ENCODE measurements at regions not wholly inside any gene's neighbourhood (a gene's known extent, or its start where the extent isn't known, plus 50 kb on each side); places are given as distances from the start of the nearest gene placed in this dataset.

DNA sequence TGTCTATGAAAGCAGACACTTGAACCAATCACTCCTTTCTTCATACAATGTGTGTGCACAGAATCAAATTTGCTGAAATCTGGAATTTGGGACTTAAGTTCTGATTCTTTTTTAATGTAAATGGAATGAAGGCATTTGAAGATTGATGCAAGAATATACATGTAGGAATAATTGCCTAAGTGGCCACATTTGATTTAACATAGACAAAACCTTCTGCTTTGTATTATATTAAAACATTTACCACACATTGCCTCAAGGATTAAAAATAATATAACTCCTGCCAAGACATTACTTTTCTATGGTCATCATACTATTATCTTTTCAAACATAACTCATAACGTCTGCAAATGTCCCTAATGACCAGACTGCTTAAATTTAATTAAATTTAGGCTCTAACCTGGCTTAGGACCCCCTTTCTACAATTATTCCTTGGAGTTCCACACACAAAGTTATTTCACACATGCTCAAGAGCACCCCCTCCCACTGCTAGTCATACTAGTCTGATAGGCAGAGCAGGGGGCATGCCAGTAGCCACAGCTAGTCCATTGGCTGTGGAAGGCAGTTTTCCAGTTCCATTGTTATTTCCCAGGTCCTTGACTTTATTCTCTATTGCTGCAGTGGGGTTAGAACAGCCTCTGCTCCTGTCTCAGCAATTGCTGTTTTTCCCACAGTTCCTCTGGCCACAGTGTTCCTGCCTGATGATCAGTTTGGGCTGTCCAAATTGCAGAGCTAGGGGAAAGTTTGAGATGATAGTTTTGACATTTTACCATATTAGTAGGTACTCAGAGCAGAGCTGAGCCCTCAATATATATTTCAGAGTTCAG lies 360.6 kb upstream of the GRAMD2B start:
- WGBS, 4 donors, result 0 to 33% (median 10%) methylated on average over 1 of the region's 1 CpG
- H3K9me3 ChIP-seq, result peaks cover 0 to 5% (median 0%) of the 10 kb centered on the region in 12 donors
- H3K27ac ChIP-seq, result no peak overlapping the region
- DNase-seq (no peak), ATAC-seq (no peak)
- H3K4me3 ChIP-seq, result no peak overlapping the region
- no peaks in the 10 kb centered on the region for H3K27me3 ChIP-seq
- no peaks in the 10 kb centered on the region for H3K36me3 ChIP-seq
- H3K4me1 ChIP-seq, result no peaks in the 10 kb centered on the region
- TF ChIP-seq POLR2A (IDR thresholded peaks at IDR 0.05) (no peak), CTCF (IDR thresholded peaks at IDR 0.05) (no peak)
- intact Hi-C loops (cut with DNase I), result no loop called here

- H3K9me3 ChIP-seq, result peaks cover 0 to 5% (median 0%) of the 10 kb centered on the region in 12 donors
- no peaks in the 10 kb centered on the region for H3K4me1 ChIP-seq
- intact Hi-C loops (cut with DNase I), result no loop called here
- no peaks in the 10 kb centered on the region for H3K27me3 ChIP-seq
- no peaks in the 10 kb centered on the region for H3K36me3 ChIP-seq
- no peak for TF ChIP-seq CTCF (IDR thresholded peaks at IDR 0.05)
- no peak for TF ChIP-seq POLR2A (IDR thresholded peaks at IDR 0.05)
- H3K4me3 ChIP-seq, result no peak overlapping the region
- no peak overlapping the region for H3K27ac ChIP-seq
- ATAC-seq, result no peak
- no peak for DNase-seq
- 81 to 90% (median 86%) methylated on average over 3 of the region's 3 CpGs for WGBS, 4 donors
These were observed 358.1 kb upstream of the GRAMD2B start for GRCh38 chr5:126065061-126065460.

DNA sequence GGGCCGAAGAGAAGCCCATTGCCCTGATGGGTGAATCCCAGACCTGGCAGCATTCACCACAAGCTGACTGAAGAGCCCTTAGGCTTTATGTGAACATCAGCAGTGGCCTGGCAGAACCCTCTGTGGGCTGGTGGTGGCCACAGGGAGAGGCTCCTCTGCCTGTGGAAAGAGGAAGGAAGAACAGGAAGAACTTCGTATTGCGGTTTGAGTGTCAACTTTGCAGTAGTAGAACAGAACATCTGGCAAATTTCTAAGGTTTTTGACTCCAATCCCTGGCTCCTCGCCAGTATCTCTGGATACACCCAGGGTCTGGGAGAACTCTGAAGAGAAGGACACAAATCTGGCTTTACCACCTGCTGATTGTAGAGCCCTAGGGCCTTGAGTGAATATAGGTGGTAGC lies 356.4 kb upstream of the GRAMD2B start:
- intact Hi-C loops (cut with DNase I), result no loop called here
- 63 to 74% (median 74%) methylated on average over 3 to 4 of the region's 4 CpGs for WGBS, 4 donors
- Histone ChIP-seq H3K27ac (no peak overlapping the region), H3K4me1 (no peaks in the 10 kb centered on the region), H3K9me3 (peaks cover 0 to 10% (median 0%) of the 10 kb centered on the region in 12 donors), H3K27me3 (no peaks in the 10 kb centered on the region), H3K36me3 (no peaks in the 10 kb centered on the region), H3K4me3 (no peak overlapping the region)
- no peak for ATAC-seq
- TF ChIP-seq CTCF (IDR thresholded peaks at IDR 0.05), result no peak
- no peak for TF ChIP-seq POLR2A (IDR thresholded peaks at IDR 0.05)
- no peak for DNase-seq

GRCh38 chr5:126067404-126067803 lies 355.8 kb upstream of the GRAMD2B start:
- intact Hi-C loops (cut with DNase I), result no loop called here
- 89 to 93% (median 92%) methylated on average over 2 of the region's 2 CpGs for whole genome bisulfite sequencing, 4 donors

More at GRCh38 chr5:126067404-126067803, 355.8 kb upstream of the GRAMD2B start:
- no peaks in the 10 kb centered on the region for H3K36me3 ChIP-seq
- no peak overlapping the region for H3K4me3 ChIP-seq
- DNase-seq (no peak), ATAC-seq (no peak)
- no peak overlapping the region for H3K27ac ChIP-seq
- no peaks in the 10 kb centered on the region for H3K27me3 ChIP-seq
- TF ChIP-seq CTCF (IDR thresholded peaks at IDR 0.05) (no peak), POLR2A (IDR thresholded peaks at IDR 0.05) (no peak)
- H3K9me3 ChIP-seq, result peaks cover 0 to 13% (median 0%) of the 10 kb centered on the region in 12 donors
- no peaks in the 10 kb centered on the region for H3K4me1 ChIP-seq
